ENCODE measurements at regions not wholly inside any gene's neighbourhood (a gene's known extent, or its start where the extent isn't known, plus 50 kb on each side); places are given as distances from the start of the nearest gene placed in this dataset.

DNA sequence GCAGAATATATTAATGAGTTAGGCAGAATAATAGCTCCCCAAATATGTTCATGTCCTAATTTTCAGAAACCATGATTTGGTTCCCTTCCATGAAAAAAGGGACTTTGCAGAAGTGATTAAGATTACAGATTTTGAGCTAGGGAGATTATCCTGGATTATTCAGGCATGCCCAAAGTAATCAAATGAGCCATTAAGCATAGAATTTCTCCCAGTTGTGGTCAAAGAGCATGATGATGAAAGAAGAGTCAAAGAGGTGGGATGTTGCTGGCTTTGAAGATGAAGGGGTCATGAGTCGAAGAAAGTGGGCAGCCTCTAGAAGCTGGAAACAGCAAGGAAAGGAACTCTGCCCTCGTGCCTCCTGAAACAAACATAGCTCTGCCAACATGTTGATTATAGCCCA is 254.2 kb upstream of the CDIN1 start:
- DNase-seq (ENCODE audit: extremely low read depth, low read depth) = no peak
- TF ChIP-seq, protein P1, sequence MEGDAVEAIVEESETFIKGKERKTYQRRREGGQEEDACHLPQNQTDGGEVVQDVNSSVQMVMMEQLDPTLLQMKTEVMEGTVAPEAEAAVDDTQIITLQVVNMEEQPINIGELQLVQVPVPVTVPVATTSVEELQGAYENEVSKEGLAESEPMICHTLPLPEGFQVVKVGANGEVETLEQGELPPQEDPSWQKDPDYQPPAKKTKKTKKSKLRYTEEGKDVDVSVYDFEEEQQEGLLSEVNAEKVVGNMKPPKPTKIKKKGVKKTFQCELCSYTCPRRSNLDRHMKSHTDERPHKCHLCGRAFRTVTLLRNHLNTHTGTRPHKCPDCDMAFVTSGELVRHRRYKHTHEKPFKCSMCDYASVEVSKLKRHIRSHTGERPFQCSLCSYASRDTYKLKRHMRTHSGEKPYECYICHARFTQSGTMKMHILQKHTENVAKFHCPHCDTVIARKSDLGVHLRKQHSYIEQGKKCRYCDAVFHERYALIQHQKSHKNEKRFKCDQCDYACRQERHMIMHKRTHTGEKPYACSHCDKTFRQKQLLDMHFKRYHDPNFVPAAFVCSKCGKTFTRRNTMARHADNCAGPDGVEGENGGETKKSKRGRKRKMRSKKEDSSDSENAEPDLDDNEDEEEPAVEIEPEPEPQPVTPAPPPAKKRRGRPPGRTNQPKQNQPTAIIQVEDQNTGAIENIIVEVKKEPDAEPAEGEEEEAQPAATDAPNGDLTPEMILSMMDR (IDR thresholded peaks at IDR 0.05; ENCODE audit: low read depth, low read length) = no peak

DNA sequence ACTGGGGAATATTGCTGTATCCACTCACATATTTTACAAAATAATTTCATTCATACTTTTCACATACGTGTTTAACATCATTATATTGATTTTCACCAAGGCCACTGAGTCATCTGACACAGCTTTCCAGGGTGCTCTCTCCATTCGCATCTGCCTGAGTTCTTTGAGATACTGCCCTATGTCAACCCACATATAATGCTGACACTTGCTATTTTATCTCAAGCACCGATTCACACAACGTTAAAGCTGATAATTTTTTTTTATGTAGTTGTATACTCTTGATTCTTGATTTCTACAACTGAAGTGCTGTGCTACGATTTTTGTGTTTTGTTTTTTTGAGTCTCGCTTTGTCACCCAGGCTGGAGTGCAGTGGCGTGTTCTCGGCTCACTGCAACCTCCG is 249.8 kb upstream of the CDIN1 start:
- TF ChIP-seq, protein P1 (IDR thresholded peaks at IDR 0.05; ENCODE audit: low read depth, low read length) = no peak

GRCh38 chr15:36330598-36330997 is 248.8 kb upstream of the CDIN1 start:
- TF ChIP-seq, protein P1 (IDR thresholded peaks at IDR 0.05; ENCODE audit: low read depth, low read length) = no peak
- no peak for DNase-seq (ENCODE audit: extremely low read depth, low read depth)

More for the DNA sequence above, 249.8 kb upstream of the CDIN1 start:
- no peak for DNase-seq (ENCODE audit: extremely low read depth, low read depth)

- TF ChIP-seq, protein P1 (IDR thresholded peaks at IDR 0.05; ENCODE audit: low read depth, low read length) = no peak
Measured at GRCh38 chr15:36331531-36332275, 247.7 kb upstream of the CDIN1 start.

GRCh38 chr15:36332301-36332700 is 247.1 kb upstream of the CDIN1 start:
- TF ChIP-seq, protein P1 (IDR thresholded peaks at IDR 0.05; ENCODE audit: low read depth, low read length) = no peak
- no peak for DNase-seq (ENCODE audit: extremely low read depth, low read depth)

More at GRCh38 chr15:36331531-36332275, 247.7 kb upstream of the CDIN1 start:
- DNase-seq (ENCODE audit: extremely low read depth, low read depth) = peak; percentile 10

- TF ChIP-seq, protein P1 (IDR thresholded peaks at IDR 0.05; ENCODE audit: low read depth, low read length) = no peak
- DNase-seq (ENCODE audit: extremely low read depth, low read depth) = no peak
Measured at GRCh38 chr15:36332896-36333295, 246.5 kb upstream of the CDIN1 start.

- DNase-seq (ENCODE audit: extremely low read depth, low read depth) = no peak
- TF ChIP-seq, protein P1 (IDR thresholded peaks at IDR 0.05; ENCODE audit: low read depth, low read length) = no peak
Measured at GRCh38 chr15:36334059-36334458, 245.4 kb upstream of the CDIN1 start.
